ENCODE measurements at regions not wholly inside any gene's neighbourhood (a gene's known extent, or its start where the extent isn't known, plus 50 kb on each side); places are given as distances from the start of the nearest gene placed in this dataset.

DNA sequence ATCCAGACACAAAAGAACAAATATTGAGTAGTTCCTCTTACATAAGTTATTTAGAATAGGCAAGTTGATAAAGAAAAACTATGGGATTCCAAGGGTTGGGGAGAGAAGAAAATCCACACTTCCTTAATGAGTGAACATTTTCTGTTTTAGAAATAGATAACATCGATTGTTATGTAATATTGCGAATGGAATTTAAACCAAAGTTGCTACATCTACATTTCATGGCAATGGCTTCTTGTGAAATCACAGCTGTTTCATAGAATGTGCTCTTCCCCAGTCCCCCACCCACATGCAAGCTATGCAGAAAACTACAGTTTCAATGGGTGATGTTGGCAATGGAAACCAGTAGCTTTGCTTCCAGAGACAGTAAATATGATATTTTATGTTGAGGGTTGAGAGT, 1639.5 kb downstream of the SI start:
- no peaks in the 10 kb centered on the region for H3K79me2 ChIP-seq (ENCODE audit: insufficient read depth)
- H3K27ac ChIP-seq (ENCODE audit: low read depth in 2 of 2, low read length in 1 of 2) = no peak overlapping the region
- no peaks in the 10 kb centered on the region for H3K36me3 ChIP-seq (replicated peaks in 1 of 2; ENCODE audit: control insufficient read depth in 1 of 2, insufficient read depth in 2 of 2, low read length in 1 of 2)
- CTCF ChIA-PET = no interaction called here
- H3K4me2 ChIP-seq = no peak overlapping the region
- no peaks in the 10 kb centered on the region for H3K9me2 ChIP-seq
- POLR2A ChIA-PET = no interaction called here
- no peaks in the 10 kb centered on the region for H3K27me3 ChIP-seq (ENCODE audit: insufficient read depth)
- no peak overlapping the region for H3K9ac ChIP-seq
- no peak overlapping the region for H3K4me3 ChIP-seq (ENCODE audit: low read depth in 2 of 2, low read length in 1 of 2)
- no peak for DNase-seq
- H3K4me1 ChIP-seq (ENCODE audit: control insufficient read depth in 1 of 2, insufficient read depth in 2 of 2, low read depth in 1 of 2, low read length in 1 of 2) = no peaks in the 10 kb centered on the region
- H2AFZ ChIP-seq (ENCODE audit: low read depth) = no peak overlapping the region
- H3K9me3 ChIP-seq = no peaks in the 10 kb centered on the region
- WGBS (ENCODE audit: low lambda C conversion rate) = 58% methylated on average over 2 of the region's 2 CpGs
- no peaks in the 10 kb centered on the region for H3F3A ChIP-seq (replicated peaks; ENCODE audit: insufficient read depth)
- no peaks in the 10 kb centered on the region for H4K20me1 ChIP-seq (ENCODE audit: insufficient read depth)
- TF ChIP-seq, protein P1, sequence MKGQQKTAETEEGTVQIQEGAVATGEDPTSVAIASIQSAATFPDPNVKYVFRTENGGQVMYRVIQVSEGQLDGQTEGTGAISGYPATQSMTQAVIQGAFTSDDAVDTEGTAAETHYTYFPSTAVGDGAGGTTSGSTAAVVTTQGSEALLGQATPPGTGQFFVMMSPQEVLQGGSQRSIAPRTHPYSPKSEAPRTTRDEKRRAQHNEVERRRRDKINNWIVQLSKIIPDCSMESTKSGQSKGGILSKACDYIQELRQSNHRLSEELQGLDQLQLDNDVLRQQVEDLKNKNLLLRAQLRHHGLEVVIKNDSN (IDR thresholded peaks at IDR 0.05; ENCODE audit: borderline replicate concordance, low read depth) = no peak
- TF ChIP-seq GABPA (IDR thresholded peaks at IDR 0.05; ENCODE audit: low read depth) (no peak), TCF12 (IDR thresholded peaks at IDR 0.05) (no peak), ELF1 (IDR thresholded peaks at IDR 0.05) (no peak), JUND (IDR thresholded peaks at IDR 0.05) (no peak), FOXJ3 (CRISPR knock-in tag; IDR thresholded peaks at IDR 0.05) (no peak), RCOR1 (IDR thresholded peaks at IDR 0.05; ENCODE audit: low read length) (no peak), FOXM1 (IDR thresholded peaks at IDR 0.05; ENCODE audit: low read depth) (no peak), RAD21 (IDR thresholded peaks at IDR 0.05; ENCODE audit: low read length) (no peak), REST (IDR thresholded peaks at IDR 0.05; ENCODE audit: low read depth, low read length) (no peak), SMC3 (IDR thresholded peaks at IDR 0.05; ENCODE audit: low read depth, low read length) (no peak), NFIC (IDR thresholded peaks at IDR 0.05; ENCODE audit: borderline replicate concordance) (no peak), EP300 (IDR thresholded peaks at IDR 0.05; ENCODE audit: borderline replicate concordance in 1 of 2, low read depth in 1 of 2, low read length in 1 of 2) (no peak), EZH2phosphoT487 (IDR thresholded peaks at IDR 0.05; ENCODE audit: borderline replicate concordance, low read depth) (no peak), CHD2 (IDR thresholded peaks at IDR 0.05; ENCODE audit: low read length, partially characterized antibody) (no peak), FOSL2 (IDR thresholded peaks at IDR 0.05; ENCODE audit: borderline replicate concordance, low read depth) (no peak), NRF1 (IDR thresholded peaks at IDR 0.05; ENCODE audit: low read depth, low read length) (no peak)
- TF ChIP-seq, protein P2, sequence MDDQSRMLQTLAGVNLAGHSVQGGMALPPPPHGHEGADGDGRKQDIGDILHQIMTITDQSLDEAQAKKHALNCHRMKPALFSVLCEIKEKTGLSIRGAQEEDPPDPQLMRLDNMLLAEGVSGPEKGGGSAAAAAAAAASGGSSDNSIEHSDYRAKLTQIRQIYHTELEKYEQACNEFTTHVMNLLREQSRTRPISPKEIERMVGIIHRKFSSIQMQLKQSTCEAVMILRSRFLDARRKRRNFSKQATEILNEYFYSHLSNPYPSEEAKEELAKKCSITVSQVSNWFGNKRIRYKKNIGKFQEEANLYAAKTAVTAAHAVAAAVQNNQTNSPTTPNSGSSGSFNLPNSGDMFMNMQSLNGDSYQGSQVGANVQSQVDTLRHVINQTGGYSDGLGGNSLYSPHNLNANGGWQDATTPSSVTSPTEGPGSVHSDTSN (IDR thresholded peaks at IDR 0.05) = no peak

Data from SK-N-SH (cell line).